ENCODE measurements at regions not wholly inside any gene's neighbourhood (a gene's known extent, or its start where the extent isn't known, plus 50 kb on each side); places are given as distances from the start of the nearest gene placed in this dataset.

- TF ChIP-seq POLR2AphosphoS5 (IDR thresholded peaks at IDR 0.05) (no peak), CTCF (IDR thresholded peaks at IDR 0.05) (no peak)
Observed at GRCh38 chr19:34835631-34836351, 62.8 kb upstream of the ZNF599 start.

Measured in stomach (tissue), 4 donors.